SK-N-SH (cell line): ENCODE measurements at regions not wholly inside any gene's neighbourhood (a gene's known extent, or its start where the extent isn't known, plus 50 kb on each side); places are given as distances from the start of the nearest gene placed in this dataset.

ENCODE experiments used
- CTCF ChIA-PET: fragments of 300-600, 350-600 bp; formaldehyde crosslinking; extraction: SDS; loops from one replicate; lab custom pipeline; 2021; lab: Yijun Ruan, JAX
- POLR2A ChIA-PET: fragments of 350-600 bp; sonication (Branson Sonifier 250); formaldehyde crosslinking; extraction: SDS; loops from one replicate; lab custom pipeline; 2020; ENCODE audit warnings: antibody characterized with exemption, inconsistent platforms; lab: Yijun Ruan, JAX
- DNase-seq: peaks from one replicate; pipeline ENCODE4 v3.0.0; 2012
- H2AFZ ChIP-seq: fragments of 200-600 bp; sonication (generic); 2 replicates; pipeline ENCODE4 v1.8.1; 2016; ENCODE audit warnings: antibody characterized with exemption, mild to moderate bottlenecking, low read depth
- H3F3A ChIP-seq: fragments of 200-600 bp; sonication (generic); replicated peaks from 2 replicates; pipeline ENCODE3; 2016; ENCODE audit warnings: antibody characterized with exemption, mild to moderate bottlenecking; ENCODE audit not compliant: insufficient read depth
- H3K27ac ChIP-seq, 2 experiments: fragments of 200-500 bp in 1 of 2; fragments of 200-600 bp in 1 of 2; sonication (Bioruptor generic) in 1 of 2; sonication (generic), shearing (Covaris generic) in 1 of 2; 2 replicates each; pipeline versions ENCODE4 v1.5.1 to v1.6.1; 2014 to 2016; ENCODE audit warnings: low read depth in 2 of 2, inconsistent platforms in 1 of 2, low read length in 1 of 2, mild to moderate bottlenecking in 1 of 2, mixed read lengths in 1 of 2
- H3K27me3 ChIP-seq: fragments of 200-600 bp; sonication (generic), shearing (Covaris generic); 2 replicates; pipeline ENCODE4 v1.6.1; 2016; ENCODE audit warnings: mixed run types; ENCODE audit not compliant: insufficient read depth
- H3K36me3 ChIP-seq, 2 experiments: fragments of 200-500 bp in 1 of 2; fragments of 200-600 bp in 1 of 2; sonication (Bioruptor generic) in 1 of 2; sonication (generic) in 1 of 2; replicated peaks in 1 of 2; 2 replicates each; pipeline versions ENCODE3 to v1.5.1; 2014 to 2016; ENCODE audit warnings: low read length in 1 of 2, mild to moderate bottlenecking in 1 of 2; ENCODE audit not compliant: insufficient read depth in 2 of 2, control insufficient read depth in 1 of 2
- H3K4me1 ChIP-seq, 2 experiments: fragments of 200-500 bp in 1 of 2; fragments of 200-600 bp in 1 of 2; sonication (Bioruptor generic) in 1 of 2; sonication (generic), shearing (Covaris generic) in 1 of 2; 2 replicates each; pipeline versions ENCODE4 v1.5.1 to v1.6.1; 2014 to 2016; ENCODE audit warnings: low read depth in 1 of 2, low read length in 1 of 2, mixed run types in 1 of 2; ENCODE audit not compliant: insufficient read depth in 2 of 2, control insufficient read depth in 1 of 2
- H3K4me2 ChIP-seq: fragments of 200-600 bp; sonication (generic), shearing (Covaris generic); 2 replicates; pipeline ENCODE4 v1.6.1; 2017; ENCODE audit warnings: mixed run types
- H3K4me3 ChIP-seq, 2 experiments: fragments of 200-500 bp in 1 of 2; fragments of 200-600 bp in 1 of 2; sonication (Bioruptor generic) in 1 of 2; sonication (generic), shearing (Covaris generic) in 1 of 2; 2 replicates each; pipeline versions ENCODE4 v1.5.1 to v1.8.1; 2014 to 2016; ENCODE audit warnings: low read depth in 2 of 2, inconsistent platforms in 1 of 2, low read length in 1 of 2, mild to moderate bottlenecking in 1 of 2, mixed read lengths in 1 of 2, moderate library complexity in 1 of 2
- H3K79me2 ChIP-seq: fragments of 200-600 bp; sonication (generic); 2 replicates; pipeline ENCODE4 v1.8.1; 2017; ENCODE audit warnings: mild to moderate bottlenecking; ENCODE audit not compliant: insufficient read depth
- H3K9ac ChIP-seq: fragments of 200-600 bp; sonication (generic); 2 replicates; pipeline ENCODE4 v1.6.1; 2017; ENCODE audit warnings: mixed run types
- H3K9me2 ChIP-seq: fragments of 200-600 bp; sonication (generic); 2 replicates; pipeline ENCODE4 v1.6.1; 2017; ENCODE audit warnings: mixed run types
- H3K9me3 ChIP-seq: fragments of 200-600 bp; sonication (generic); 2 replicates; pipeline ENCODE4 v1.6.1; 2017; ENCODE audit warnings: mixed run types, mild to moderate bottlenecking, moderate library complexity
- H4K20me1 ChIP-seq: fragments of 200-600 bp; sonication (generic); 2 replicates; pipeline ENCODE4 v1.6.1; 2017; ENCODE audit warnings: mild to moderate bottlenecking, mixed run types; ENCODE audit not compliant: insufficient read depth
- ELF1 ChIP-seq: IDR thresholded peaks from 2 replicates; pipeline ENCODE4 v1.4.0; 2012
- EP300 ChIP-seq, 2 experiments: IDR thresholded peaks; 2 replicates each; pipeline versions ENCODE4 v1.4.0 to v1.6.1; 2012; ENCODE audit warnings: borderline replicate concordance in 1 of 2, low read depth in 1 of 2, low read length in 1 of 2
- EZH2phosphoT487 ChIP-seq: fragments of 200-600 bp; sonication (generic); IDR thresholded peaks from 2 replicates; pipeline ENCODE4 v1.6.1; 2017; ENCODE audit warnings: low read depth, mixed run types, mild to moderate bottlenecking, antibody characterized with exemption, moderate library complexity, borderline replicate concordance
- FOXJ3 ChIP-seq: sonication (generic); formaldehyde crosslinking; IDR thresholded peaks from 2 replicates; pipeline ENCODE4 v1.5.1; 2020; ENCODE audit warnings: mild to moderate bottlenecking, missing genetic modification reagents
- FOXM1 ChIP-seq: IDR thresholded peaks from 2 replicates; pipeline ENCODE4 v1.4.0; 2012; ENCODE audit warnings: low read depth, mild to moderate bottlenecking
- JUND ChIP-seq: IDR thresholded peaks from 2 replicates; pipeline ENCODE4 v1.4.0; 2012
- MEF2A ChIP-seq: IDR thresholded peaks from 2 replicates; pipeline ENCODE4 v1.4.0; 2012; ENCODE audit warnings: low read depth, borderline replicate concordance
- MXI1 ChIP-seq: IDR thresholded peaks from 2 replicates; pipeline ENCODE4 v1.6.1; 2012; ENCODE audit warnings: mild to moderate bottlenecking, low read depth, low read length, improper control_type of control experiment
- NFIC ChIP-seq: IDR thresholded peaks from 2 replicates; pipeline ENCODE4 v1.4.0; 2012; ENCODE audit warnings: borderline replicate concordance
- NRF1 ChIP-seq: IDR thresholded peaks from 2 replicates; pipeline ENCODE4 v1.6.1; 2012; ENCODE audit warnings: low read depth, mild to moderate bottlenecking, low read length
- POLR2AphosphoS5 ChIP-seq: IDR thresholded peaks from 2 replicates; pipeline ENCODE4 v1.6.1; 2012; ENCODE audit warnings: low read depth, low read length
- RAD21 ChIP-seq: IDR thresholded peaks from 2 replicates; pipeline ENCODE4 v1.6.1; 2012; ENCODE audit warnings: mild to moderate bottlenecking, low read length
- RFX5 ChIP-seq: IDR thresholded peaks from 2 replicates; pipeline ENCODE4 v1.6.1; 2012; ENCODE audit warnings: mild to moderate bottlenecking, improper control_type of control experiment, low read length
- SIN3A ChIP-seq: IDR thresholded peaks from 2 replicates; pipeline ENCODE4 v1.6.1; 2012; ENCODE audit warnings: low read depth, mild to moderate bottlenecking, low read length, moderate library complexity, borderline replicate concordance
- TEAD4 ChIP-seq: IDR thresholded peaks from 2 replicates; pipeline ENCODE4 v1.4.0; 2012; ENCODE audit warnings: mild to moderate bottlenecking, borderline replicate concordance; ENCODE audit not compliant: insufficient read depth
- WGBS: methylation state at CpG from one replicate; pipeline ENCODE4 v1.1.6; 2017; ENCODE audit warnings: low lambda C conversion rate; 5-methylcytosine and 5-hydroxymethylcytosine counted together
- TF ChIP-seq, protein P1 (sequence below): IDR thresholded peaks from 2 replicates; pipeline ENCODE4 v1.4.0; 2012; ENCODE audit warnings: low read depth, borderline replicate concordance
- TF ChIP-seq, protein P2 (sequence below): IDR thresholded peaks from 2 replicates; pipeline ENCODE4 v1.6.1; 2012; ENCODE audit warnings: mild to moderate bottlenecking, low read depth, low read length, moderate library complexity
- TF ChIP-seq, protein P3 (sequence below): IDR thresholded peaks from 2 replicates; pipeline ENCODE4; 2012
- TF ChIP-seq, protein P4 (sequence below): fragments of 150-350 bp; IDR thresholded peaks from 2 replicates; pipeline ENCODE4 v1.6.1; 2016; ENCODE audit warnings: mild to moderate bottlenecking, low read depth, low read length
- TF ChIP-seq, protein P5 (sequence below): IDR thresholded peaks from 2 replicates; pipeline ENCODE4 v1.4.0; 2012; ENCODE audit warnings: low read depth

DNA sequence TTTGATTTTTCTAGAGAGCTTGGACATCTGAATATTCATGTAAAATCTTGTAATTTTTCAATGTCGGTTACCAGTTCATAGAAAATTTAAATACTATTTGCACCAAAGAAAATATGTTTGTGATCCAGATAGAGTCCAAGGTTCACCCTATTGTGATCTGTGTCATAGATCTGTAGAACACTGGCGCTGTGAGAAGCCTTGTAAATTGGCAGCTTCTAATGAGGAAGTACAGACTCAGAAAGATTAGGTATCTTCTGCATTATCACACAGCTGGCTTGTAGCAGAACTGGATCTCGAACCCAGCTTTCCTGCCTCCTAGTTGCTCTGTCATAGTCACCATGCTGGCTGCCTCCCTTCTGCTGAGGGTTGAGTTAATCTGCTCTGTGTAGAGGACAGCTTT, 106.5 kb upstream of the PAK3 start:
- TF ChIP-seq ELF1 (no peak), MEF2A (no peak), FOXJ3 (CRISPR knock-in tag) (no peak), EZH2phosphoT487 (no peak), POLR2AphosphoS5 (no peak), RAD21 (no peak), FOXM1 (no peak), MXI1 (no peak), TEAD4 (no peak), RFX5 (no peak), EP300 (IDR thresholded peaks at IDR 0.05; ENCODE audit: borderline replicate concordance in 1 of 2, low read depth in 1 of 2, low read length in 1 of 2) (no peak), NRF1 (no peak), SIN3A (no peak), NFIC (no peak), JUND (no peak)
- TF ChIP-seq, protein P1, sequence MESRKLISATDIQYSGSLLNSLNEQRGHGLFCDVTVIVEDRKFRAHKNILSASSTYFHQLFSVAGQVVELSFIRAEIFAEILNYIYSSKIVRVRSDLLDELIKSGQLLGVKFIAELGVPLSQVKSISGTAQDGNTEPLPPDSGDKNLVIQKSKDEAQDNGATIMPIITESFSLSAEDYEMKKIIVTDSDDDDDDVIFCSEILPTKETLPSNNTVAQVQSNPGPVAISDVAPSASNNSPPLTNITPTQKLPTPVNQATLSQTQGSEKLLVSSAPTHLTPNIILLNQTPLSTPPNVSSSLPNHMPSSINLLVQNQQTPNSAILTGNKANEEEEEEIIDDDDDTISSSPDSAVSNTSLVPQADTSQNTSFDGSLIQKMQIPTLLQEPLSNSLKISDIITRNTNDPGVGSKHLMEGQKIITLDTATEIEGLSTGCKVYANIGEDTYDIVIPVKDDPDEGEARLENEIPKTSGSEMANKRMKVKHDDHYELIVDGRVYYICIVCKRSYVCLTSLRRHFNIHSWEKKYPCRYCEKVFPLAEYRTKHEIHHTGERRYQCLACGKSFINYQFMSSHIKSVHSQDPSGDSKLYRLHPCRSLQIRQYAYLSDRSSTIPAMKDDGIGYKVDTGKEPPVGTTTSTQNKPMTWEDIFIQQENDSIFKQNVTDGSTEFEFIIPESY, result no peak
- TF ChIP-seq, protein P2, sequence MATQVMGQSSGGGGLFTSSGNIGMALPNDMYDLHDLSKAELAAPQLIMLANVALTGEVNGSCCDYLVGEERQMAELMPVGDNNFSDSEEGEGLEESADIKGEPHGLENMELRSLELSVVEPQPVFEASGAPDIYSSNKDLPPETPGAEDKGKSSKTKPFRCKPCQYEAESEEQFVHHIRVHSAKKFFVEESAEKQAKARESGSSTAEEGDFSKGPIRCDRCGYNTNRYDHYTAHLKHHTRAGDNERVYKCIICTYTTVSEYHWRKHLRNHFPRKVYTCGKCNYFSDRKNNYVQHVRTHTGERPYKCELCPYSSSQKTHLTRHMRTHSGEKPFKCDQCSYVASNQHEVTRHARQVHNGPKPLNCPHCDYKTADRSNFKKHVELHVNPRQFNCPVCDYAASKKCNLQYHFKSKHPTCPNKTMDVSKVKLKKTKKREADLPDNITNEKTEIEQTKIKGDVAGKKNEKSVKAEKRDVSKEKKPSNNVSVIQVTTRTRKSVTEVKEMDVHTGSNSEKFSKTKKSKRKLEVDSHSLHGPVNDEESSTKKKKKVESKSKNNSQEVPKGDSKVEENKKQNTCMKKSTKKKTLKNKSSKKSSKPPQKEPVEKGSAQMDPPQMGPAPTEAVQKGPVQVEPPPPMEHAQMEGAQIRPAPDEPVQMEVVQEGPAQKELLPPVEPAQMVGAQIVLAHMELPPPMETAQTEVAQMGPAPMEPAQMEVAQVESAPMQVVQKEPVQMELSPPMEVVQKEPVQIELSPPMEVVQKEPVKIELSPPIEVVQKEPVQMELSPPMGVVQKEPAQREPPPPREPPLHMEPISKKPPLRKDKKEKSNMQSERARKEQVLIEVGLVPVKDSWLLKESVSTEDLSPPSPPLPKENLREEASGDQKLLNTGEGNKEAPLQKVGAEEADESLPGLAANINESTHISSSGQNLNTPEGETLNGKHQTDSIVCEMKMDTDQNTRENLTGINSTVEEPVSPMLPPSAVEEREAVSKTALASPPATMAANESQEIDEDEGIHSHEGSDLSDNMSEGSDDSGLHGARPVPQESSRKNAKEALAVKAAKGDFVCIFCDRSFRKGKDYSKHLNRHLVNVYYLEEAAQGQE, result no peak
- TF ChIP-seq, protein P3, sequence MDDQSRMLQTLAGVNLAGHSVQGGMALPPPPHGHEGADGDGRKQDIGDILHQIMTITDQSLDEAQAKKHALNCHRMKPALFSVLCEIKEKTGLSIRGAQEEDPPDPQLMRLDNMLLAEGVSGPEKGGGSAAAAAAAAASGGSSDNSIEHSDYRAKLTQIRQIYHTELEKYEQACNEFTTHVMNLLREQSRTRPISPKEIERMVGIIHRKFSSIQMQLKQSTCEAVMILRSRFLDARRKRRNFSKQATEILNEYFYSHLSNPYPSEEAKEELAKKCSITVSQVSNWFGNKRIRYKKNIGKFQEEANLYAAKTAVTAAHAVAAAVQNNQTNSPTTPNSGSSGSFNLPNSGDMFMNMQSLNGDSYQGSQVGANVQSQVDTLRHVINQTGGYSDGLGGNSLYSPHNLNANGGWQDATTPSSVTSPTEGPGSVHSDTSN, result no peak
- TF ChIP-seq, protein P4, sequence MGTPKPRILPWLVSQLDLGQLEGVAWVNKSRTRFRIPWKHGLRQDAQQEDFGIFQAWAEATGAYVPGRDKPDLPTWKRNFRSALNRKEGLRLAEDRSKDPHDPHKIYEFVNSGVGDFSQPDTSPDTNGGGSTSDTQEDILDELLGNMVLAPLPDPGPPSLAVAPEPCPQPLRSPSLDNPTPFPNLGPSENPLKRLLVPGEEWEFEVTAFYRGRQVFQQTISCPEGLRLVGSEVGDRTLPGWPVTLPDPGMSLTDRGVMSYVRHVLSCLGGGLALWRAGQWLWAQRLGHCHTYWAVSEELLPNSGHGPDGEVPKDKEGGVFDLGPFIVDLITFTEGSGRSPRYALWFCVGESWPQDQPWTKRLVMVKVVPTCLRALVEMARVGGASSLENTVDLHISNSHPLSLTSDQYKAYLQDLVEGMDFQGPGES, result no peak
- TF ChIP-seq, protein P5, sequence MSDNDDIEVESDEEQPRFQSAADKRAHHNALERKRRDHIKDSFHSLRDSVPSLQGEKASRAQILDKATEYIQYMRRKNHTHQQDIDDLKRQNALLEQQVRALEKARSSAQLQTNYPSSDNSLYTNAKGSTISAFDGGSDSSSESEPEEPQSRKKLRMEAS, result no peak
- WGBS, result 18% methylated on average over 3 of the region's 3 CpGs

More for the DNA sequence above, 106.5 kb upstream of the PAK3 start:
- Histone ChIP-seq H4K20me1 (no peaks in the 10 kb centered on the region), H3K79me2 (no peaks in the 10 kb centered on the region), H3K4me2 (no peak overlapping the region), H3K9ac (no peak overlapping the region), H3F3A (no peaks in the 10 kb centered on the region), H3K4me1 (no peaks in the 10 kb centered on the region; a peak in 1 of 4 replicates), H3K27ac (no peak overlapping the region), H3K9me3 (no peaks in the 10 kb centered on the region), H3K4me3 (no peak overlapping the region), H3K36me3 (no peaks in the 10 kb centered on the region), H3K9me2 (no peaks in the 10 kb centered on the region), H2AFZ (no peak overlapping the region), H3K27me3 (peaks cover 5% of the 10 kb centered on the region; the same call in 1 of the 2 replicates)
- ChIA-PET POLR2A (no interaction called here), CTCF (interaction anchor here (1.2 kb wide), 1 partner anchor 109 kb away, joined by 4 read pairs; no protein-coding TSS in a partner anchor)
- no peak for DNase-seq
